HG02981 (cell line): ENCODE measurements at regions not wholly inside any gene's neighbourhood (a gene's known extent, or its start where the extent isn't known, plus 50 kb on each side); places are given as distances from the start of the nearest gene placed in this dataset.
"Not testable (repeated sequence)": the region's sequence is repeated elsewhere in the genome, so short reads cannot be mapped to it uniquely, and the experiment has no call there.

ENCODE experiments used
- ATAC-seq: cut with Tn5 transposase; IDR thresholded peaks from one replicate; pipeline ENCODE4 v1.9.1; 2021; ENCODE audit warnings: mild to moderate bottlenecking, moderate library complexity; ENCODE audit not compliant: unreplicated experiment

DNA sequence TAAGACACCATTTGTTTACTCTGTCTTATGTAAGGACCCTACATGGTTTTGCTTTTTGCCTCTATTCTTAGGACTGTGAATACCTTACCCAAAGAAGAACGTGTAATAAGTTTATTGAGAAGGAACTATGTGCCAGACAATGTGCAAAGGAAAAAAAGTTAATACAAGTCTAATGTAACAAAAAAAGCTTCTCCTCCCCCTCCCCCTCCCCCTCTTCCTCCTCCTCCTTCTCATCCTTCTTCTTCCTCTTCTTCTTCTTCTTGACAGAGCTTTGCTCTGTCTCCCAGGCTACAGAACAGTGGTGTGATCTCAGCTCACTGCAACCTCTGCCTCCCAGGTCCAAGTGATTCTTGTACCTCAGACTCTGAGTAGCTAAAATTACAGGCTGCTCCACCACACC, 50.9 kb upstream of the MITF start:
- no peak for ATAC-seq

GRCh38 chr3:69687641-69688040, 51.6 kb upstream of the MITF start:
- ATAC-seq, result no peak

DNA sequence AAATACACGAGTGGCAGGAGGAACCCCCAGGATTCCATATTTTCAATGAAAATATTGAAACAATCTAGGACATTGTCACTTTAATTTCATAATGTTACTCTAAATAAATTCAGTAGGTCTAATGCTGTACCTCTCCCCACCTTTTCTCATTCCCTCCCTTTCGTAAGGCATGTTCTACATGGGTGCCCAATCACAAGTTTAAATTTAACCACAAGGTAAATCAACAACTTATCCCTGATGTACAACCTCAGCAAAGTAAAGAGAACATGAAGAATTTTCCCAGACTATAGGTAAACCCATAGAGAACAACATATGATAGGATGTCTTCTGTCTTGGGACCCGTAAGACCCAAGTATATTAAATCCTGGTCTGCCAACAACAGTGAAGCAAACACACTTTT, 53.2 kb upstream of the MITF start:
- ATAC-seq, result no peak

DNA sequence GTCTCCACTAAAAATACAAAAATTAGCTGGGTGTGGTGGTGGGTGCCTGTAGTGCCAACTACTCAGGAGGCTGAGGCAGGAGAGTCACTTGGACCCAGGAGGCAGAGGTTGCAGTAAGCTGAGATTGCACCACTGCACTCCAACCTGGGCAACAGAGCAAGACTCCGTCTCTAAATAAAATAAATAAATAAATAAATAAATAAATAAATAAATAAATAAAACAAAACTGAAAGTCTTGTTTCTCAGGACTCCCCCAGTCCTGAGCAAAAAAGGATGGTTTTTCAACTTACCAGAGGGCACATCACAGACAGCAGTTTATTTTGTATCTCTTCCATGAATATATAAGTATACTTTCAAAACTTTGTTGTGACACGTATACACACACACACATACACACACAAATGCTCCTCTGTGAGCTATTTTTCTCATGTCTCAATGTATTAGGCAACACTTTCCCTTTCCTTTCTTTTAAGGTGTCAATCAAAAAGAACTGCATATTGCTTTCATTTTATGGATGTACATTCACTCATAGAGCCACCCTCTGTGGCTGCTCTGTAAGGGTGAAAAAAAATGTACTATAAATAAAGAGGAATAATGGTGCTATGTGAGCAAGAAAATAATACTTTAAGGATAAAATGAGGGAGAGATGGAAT, 54.8 kb upstream of the MITF start:
- ATAC-seq, result no peak

GRCh38 chr3:69683082-69683806, 56.0 kb upstream of the MITF start:
- no peak for ATAC-seq

GRCh38 chr3:69677456-69677855, 61.8 kb upstream of the MITF start:
- not testable (repeated sequence) for ATAC-seq

DNA sequence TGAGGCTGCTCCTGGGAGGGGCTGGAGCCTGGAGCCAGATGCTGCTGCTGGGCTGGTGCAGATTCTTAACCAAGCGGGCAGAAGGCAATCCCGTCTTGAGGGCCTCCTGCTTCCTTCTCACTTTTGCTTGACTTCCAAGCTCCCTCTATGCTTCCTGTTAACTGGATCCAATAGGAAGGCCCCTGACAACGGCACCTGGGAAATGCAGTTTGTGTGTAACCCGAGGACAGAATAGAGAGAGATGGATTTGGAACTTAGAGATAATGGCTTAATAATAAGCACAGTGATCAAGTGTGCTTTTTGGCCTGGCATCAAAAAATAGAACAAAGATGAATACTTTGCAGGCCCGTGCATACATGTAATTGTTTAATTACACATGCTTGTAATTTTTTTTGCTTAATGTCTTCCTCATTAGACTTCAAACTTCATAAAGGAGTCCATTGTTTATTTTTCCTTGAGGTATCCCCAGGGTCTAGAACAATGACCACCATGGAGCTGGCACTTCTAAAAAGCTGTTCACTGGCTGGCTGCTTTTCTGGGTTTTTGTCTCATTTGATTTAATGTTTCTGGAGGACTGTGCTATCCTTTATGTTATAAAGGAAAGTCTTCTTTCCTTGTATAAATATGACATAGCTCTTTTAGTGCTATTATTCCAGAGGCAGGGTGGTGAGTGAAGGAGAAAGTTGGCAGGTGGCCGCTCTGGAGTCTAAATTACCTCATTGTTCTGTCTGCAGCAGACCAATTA, 63.3 kb upstream of the MITF start:
- no peak for ATAC-seq

DNA sequence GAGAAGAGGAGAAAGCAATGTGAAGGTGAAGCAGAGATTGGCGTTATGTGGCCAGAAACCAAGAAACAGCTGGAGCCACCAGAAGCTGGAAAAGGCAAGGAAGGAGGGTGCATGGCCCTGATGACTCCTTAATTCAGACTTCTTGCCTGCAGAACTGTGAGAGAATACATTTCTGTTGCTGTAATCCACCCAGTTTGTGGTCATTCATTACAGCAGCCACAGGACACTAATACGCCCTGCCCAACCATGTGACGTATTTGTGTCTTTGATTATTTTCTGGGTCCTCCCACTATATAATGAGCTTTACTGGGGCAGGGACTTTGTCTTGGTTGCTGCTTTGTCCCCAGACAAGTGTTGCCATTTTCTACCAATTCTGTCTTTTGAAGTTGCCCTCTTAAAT, 64.5 kb upstream of the MITF start:
- no peak for ATAC-seq

DNA sequence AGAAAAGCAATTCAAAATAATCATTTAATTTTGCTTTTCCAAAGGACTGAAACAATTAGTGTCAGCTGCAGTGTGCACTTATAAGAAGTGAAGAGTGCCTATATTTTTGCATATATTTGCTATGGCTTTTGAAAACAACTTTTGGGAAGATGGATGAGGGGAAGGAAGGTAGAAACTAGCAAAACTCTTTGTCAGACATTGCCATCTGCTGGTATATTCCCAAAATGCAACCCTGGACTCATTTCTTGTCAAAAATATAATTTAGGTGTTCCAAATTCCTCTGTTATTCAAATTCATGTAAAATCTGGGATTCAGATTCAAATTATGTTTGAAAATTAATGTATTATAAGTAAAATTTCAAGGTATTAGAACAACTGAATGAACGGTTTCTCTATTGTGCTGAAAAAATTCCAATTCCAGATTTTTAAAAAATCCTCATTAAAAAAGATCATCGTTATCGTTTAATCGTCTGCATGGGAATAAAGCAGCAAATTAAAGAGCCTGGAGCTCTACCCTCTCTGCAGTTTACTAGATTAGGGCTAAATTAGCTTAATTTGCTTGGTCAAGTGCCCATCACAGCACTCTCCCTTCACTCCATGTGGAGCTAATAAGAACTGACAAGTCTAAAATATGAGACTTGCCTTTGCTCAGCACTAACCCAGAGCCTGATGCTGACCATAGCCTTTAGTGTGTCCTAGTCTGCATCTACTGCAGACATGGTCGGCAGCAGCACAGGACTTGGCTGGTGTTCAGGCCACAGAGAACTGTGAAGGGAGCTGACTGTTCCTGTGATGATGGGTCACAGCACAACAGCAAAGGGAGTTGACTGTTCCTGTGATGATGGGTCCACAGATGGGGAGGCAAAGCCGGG, 67.9 kb upstream of the MITF start:
- ATAC-seq, result no peak

DNA sequence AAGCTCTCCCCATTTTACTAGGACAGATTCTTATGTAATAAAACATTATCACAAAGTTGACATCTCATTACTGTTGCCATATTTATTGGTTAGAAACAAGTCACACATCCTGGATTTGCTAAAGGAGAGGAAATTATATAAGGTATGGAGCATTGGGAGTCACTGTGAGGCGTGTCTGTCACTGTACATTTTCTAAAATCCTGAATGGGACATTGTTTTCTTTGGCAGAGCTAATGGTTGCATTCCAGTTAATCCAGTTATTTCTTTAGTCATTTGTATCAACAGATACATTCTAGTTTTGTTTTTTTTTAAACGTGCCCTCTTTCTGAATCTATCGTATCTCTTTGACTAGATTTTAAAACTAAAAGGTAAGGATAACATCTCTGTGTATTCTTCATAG, 70.2 kb upstream of the MITF start:
- ATAC-seq, result no peak

DNA sequence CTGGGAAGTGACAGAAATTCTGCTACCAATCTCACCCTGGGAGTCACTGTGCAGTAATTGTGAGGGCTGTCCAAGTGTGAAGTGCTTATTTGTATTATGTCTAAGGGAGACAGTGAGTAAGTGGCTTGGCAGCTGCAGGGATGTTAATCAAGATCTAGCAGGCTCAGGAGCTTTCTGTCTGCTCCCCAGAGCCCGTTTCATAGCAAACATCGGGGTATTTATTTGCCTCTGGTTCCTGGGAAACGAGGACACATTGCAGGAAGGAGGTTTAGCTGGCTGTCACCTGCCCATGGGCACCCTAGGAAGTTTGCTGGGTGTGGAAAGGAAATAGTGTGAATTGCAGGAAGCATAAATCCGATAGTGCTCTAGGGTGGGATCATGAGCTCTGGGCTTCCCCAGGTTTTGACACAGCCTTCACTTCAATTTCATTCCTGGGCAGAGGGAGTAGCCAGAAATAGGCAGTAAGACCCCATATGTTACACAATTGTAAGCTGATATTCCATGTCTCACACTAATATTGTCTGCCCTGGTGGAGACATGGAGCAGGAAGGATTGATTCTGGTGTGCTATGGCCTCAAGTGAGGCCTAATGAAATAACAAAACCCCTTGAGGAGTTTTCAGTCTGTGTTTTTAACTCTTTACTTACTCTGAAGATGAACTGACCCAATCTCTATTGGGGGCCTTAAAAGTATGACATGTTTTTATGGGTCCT, 74.1 kb upstream of the MITF start:
- ATAC-seq, result no peak

DNA sequence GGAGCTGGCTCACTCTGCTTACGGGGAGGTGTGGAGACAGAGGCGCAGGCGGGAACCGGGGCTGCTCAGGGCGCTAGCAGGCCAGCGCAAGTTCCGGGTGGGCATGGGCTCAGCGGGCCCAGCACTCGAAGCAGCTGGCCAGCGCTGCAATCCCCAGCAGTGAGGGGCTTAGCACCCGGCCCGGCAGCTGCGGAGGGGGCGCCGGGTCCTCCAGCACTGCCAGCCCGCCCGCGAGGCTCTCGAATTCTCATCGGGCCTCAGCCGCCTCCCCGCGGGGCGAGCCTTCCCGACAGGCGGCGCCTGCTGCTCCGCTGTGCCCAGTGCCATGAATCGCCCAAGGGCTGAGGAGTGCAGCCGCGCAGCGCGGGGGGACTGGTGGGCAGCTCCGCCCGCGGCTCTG, 78.6 kb upstream of the MITF start:
- no peak for ATAC-seq

GRCh38 chr3:69659180-69659910, 79.9 kb upstream of the MITF start:
- no peak for ATAC-seq

DNA sequence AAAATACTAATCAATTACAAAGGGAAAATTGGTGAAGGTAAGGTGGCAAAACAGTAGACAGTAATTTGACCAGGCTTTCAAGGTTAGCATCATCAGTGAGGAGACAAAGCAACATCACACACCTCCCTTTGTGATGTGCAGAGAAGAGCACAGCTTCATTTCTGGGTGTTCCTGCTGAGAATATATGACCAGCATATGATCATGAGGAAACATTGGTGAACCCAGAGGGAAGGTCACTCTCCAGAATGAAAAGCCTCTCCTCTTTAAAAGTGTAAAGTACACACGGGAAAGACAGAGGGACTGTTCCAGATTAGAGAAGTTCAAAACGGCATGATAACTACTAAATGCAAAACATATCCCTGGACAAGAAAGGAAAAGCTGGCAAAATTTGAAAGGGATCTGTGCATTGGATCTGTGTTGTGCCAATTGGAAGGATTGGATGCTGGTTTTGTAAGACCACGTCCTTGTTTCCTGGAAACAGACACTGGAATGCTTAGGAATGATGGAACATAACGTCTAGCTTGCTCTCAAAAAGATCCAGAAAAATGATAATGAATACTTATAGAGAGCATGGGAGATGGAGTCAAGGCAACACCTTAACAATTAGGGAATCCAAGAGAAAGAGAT, 80.6 kb upstream of the MITF start:
- ATAC-seq, result no peak

- ATAC-seq, result not testable (repeated sequence)
Observed at GRCh38 chr3:69657030-69657429, 82.2 kb upstream of the MITF start.

DNA sequence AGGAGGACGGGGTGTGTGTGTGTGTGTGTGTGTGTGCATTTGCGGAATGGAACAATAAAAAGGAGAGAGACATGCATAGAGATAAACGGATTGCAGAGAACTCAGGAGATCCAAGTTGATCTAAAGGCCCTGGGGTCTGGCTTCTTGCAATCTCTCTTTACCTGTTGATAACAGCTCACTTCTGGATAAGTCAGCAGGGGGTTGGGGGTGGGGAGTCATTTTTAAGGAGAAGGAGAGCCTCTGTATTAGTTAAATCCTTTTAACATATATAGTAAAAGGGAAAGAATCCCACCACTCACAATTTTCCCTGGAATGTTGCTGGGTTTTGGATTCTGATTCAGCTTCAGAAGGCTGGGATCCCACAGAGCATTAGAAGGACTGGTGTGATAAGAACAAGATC, 87.5 kb upstream of the MITF start:
- ATAC-seq, result no peak

DNA sequence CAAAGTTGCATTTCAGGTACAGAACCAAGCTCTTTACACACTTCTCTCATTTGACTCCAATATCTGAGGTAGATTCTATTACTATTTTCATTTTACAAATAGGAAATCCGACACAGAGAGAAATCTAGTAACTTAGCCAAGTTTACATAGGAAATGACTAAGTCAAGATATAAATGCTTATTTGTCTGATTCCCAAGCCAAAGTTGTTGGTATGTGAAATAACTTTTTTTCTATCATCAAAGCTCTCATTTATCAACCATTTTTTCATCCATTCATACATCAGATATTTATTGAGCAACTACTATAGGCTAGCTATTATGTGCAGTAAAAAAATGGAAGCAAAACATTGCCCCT, 89.2 kb upstream of the MITF start:
- ATAC-seq, result no peak

GRCh38 chr3:69649120-69650065, 89.9 kb upstream of the MITF start:
- ATAC-seq, result no peak
